ENCODE measurements at regions not wholly inside any gene's neighbourhood (a gene's known extent, or its start where the extent isn't known, plus 50 kb on each side); places are given as distances from the start of the nearest gene placed in this dataset.

DNA sequence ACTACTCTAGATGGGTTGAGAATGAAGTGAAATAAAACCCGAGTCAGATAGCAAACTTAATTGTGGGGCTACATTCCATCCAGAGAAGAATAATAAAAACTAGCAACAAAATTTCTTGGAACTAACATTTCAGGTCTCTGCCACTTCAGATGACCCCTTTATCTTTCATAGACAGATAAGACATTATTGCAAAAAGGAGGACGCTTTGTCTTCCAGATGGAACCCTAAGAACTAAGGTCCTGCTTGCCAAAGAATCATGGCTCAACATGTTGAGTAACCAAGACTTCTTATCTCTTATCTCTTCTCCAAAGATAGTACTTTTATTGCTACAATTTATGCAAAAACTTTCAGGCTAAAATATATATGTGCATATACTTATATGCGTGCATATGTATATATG is 221.1 kb upstream of the PREP start:
- DNase-seq (no peak), ATAC-seq (ENCODE audit: low read depth) (no peak)
- H3K36me3 Mint-ChIP-seq, result peaks cover 2% of the 10 kb centered on the region
- peaks cover 18% of the 10 kb centered on the region for H3K4me1 Mint-ChIP-seq
- peaks cover 10% of the 10 kb centered on the region for H3K27me3 Mint-ChIP-seq
- no peaks in the 10 kb centered on the region for H3K9me3 Mint-ChIP-seq
- H3K4me3 Mint-ChIP-seq, result no peak overlapping the region
- POLR2A ChIA-PET, result no interaction called here
- H3K27ac Mint-ChIP-seq, result no peak overlapping the region

DNA sequence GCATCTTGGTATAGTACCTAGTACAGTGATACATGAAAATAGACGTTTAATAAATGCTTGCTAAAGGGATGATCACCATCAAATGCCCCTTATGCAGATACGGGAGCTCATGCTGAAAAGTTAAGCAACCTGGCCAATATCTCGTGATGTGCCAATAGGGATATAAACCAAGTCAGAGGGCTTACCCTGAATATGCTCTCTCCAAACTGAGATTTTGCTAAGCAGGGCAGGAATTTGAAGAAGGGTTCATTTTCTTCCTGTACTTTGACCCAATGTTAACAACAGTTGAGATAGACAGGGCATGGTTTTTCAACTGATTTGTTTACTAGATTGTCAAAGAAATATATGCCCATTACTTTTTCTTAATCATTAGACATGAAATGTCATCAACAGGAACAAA is 219.3 kb upstream of the PREP start:
- ATAC-seq (ENCODE audit: low read depth) (no peak), DNase-seq (no peak)
- Mint-ChIP-seq H3K36me3 (peaks cover 2% of the 10 kb centered on the region), H3K9me3 (no peaks in the 10 kb centered on the region), H3K27ac (no peak overlapping the region), H3K4me3 (no peak overlapping the region), H3K4me1 (peaks cover 14% of the 10 kb centered on the region), H3K27me3 (peaks cover 11% of the 10 kb centered on the region)
- POLR2A ChIA-PET, result no interaction called here

DNA sequence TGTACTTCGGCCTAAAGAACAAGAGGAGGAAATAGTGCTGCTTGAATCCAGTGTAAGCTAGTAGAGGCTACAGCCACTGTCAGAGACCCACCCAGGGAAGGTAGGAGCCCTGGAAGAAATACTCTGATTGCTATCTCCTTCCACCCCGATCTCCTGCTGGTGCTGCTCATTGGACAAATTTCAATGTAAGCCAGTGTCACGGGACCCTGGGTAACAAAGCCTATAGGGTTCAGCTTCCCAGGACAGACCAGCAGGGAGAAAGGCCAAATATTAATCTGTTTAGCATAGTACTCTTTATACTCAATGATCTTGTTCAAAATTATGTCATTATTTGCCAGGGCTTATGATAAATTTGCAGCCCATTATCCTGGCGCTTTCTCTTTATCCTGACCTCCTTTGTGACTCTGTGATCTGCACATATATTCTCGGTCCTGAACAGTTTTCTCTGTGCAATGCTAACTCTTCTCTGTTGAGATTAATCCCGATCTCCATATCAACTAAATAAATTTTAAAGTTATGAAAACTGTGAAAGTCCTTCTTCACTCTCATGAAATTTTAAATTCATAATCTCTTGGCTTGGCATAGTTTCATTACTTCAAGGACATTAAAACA is 218.8 kb upstream of the PREP start:
- POLR2A ChIA-PET, result no interaction called here
- ATAC-seq (ENCODE audit: low read depth) (no peak), DNase-seq (no peak)
- no peak overlapping the region for H3K27ac Mint-ChIP-seq
- peaks cover 15% of the 10 kb centered on the region for H3K27me3 Mint-ChIP-seq
- no peak overlapping the region for H3K4me3 Mint-ChIP-seq
- no peaks in the 10 kb centered on the region for H3K9me3 Mint-ChIP-seq
- H3K4me1 Mint-ChIP-seq, result peaks cover 13% of the 10 kb centered on the region
- H3K36me3 Mint-ChIP-seq, result peaks cover 2% of the 10 kb centered on the region

DNA sequence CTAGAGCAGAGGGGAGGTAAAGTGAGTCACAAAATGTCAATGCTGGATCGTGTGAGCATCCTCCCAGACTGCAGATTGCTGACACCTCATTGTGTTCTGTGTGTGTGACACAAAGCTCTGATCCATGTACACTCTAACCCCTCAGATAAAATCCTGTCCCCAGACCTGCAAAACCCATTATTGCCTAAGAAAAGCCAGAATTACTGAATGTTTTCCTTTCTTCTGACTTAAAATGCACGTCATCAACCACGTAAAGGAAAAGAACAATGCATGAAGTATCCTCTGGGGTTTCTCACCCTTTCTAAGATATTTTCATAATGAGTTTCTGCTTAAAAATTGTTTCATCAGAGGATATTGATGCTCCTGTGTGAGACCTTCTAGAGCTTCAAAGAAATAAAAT is 218.0 kb upstream of the PREP start:
- peak overlapping the region; percentile 54 for H3K27ac Mint-ChIP-seq

DNA sequence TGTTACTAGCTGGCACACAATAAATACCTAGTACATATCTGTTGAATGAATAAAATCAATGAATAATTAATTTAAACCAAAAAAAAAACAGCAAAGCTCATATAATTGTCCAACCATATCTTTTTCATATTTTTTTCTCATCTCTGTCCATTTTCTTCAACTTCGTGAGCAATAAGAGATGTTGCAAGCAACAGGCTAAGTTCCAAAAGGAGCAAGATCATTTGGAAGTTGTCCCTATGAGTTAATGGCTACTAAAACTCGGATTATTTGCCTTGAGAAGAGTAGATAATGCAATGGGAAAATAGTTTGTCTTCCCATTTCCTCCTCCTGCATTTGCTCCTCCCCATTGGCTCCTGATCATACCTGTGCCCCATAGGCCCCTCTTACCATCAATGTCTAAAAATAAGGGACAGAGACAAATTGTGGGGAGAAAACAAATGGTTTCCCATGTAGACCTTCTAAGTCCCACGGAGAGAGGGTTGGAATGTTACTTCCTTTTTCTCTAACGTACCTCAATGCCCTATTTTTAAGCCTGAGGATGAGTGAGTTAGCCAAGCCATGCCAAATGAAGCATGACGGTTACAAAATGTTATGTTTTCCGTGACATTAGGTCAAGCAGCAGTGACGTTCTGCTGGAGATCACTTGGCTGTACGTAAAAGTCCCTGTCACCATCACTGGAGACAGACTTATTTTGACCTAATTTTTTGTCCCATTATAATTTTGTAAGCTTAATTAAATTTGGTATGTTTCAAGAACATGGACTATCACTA is 217.3 kb upstream of the PREP start:
- Mint-ChIP-seq H3K4me1 (peaks cover 9% of the 10 kb centered on the region), H3K27ac (no peak overlapping the region), H3K36me3 (no peaks in the 10 kb centered on the region), H3K9me3 (peaks cover 2% of the 10 kb centered on the region), H3K27me3 (peaks cover 17% of the 10 kb centered on the region), H3K4me3 (no peak overlapping the region)
- POLR2A ChIA-PET, result no interaction called here
- ATAC-seq (ENCODE audit: low read depth) (no peak), DNase-seq (no peak)

More for the DNA sequence above, 218.0 kb upstream of the PREP start:
- DNase-seq, result no peak
- POLR2A ChIA-PET, result no interaction called here
- no peaks in the 10 kb centered on the region for H3K9me3 Mint-ChIP-seq
- H3K4me3 Mint-ChIP-seq, result no peak overlapping the region
- peaks cover 9% of the 10 kb centered on the region for H3K4me1 Mint-ChIP-seq
- H3K36me3 Mint-ChIP-seq, result no peaks in the 10 kb centered on the region
- peaks cover 17% of the 10 kb centered on the region for H3K27me3 Mint-ChIP-seq
- peak; percentile 47 for ATAC-seq (ENCODE audit: low read depth)

DNA sequence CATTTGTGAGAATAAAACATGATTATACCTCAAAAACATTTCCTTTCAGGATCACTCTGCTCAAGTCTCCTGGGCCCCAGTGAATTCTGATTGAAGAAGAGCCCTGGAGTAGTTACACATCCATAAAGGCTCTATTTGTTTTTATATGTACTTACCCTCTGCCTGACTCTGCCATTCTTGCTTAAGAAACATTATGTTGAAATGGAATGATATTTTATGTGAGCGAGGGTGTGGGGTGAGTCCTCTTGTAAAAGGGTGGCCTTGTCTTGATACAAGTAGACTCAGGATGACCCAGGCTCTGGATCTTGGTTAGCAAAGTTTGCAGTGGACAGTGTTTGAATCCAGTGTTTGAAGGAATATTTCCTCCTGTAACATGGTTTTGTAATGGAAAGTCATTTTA is 215.4 kb upstream of the PREP start:
- DNase-seq (no peak), ATAC-seq (ENCODE audit: low read depth) (no peak)
- no peak overlapping the region for H3K4me3 Mint-ChIP-seq
- H3K27me3 Mint-ChIP-seq, result peaks cover 8% of the 10 kb centered on the region
- no peaks in the 10 kb centered on the region for H3K36me3 Mint-ChIP-seq
- H3K4me1 Mint-ChIP-seq, result peaks cover 9% of the 10 kb centered on the region
- peaks cover 7% of the 10 kb centered on the region for H3K9me3 Mint-ChIP-seq
- H3K27ac Mint-ChIP-seq, result no peak overlapping the region
- POLR2A ChIA-PET, result no interaction called here

DNA sequence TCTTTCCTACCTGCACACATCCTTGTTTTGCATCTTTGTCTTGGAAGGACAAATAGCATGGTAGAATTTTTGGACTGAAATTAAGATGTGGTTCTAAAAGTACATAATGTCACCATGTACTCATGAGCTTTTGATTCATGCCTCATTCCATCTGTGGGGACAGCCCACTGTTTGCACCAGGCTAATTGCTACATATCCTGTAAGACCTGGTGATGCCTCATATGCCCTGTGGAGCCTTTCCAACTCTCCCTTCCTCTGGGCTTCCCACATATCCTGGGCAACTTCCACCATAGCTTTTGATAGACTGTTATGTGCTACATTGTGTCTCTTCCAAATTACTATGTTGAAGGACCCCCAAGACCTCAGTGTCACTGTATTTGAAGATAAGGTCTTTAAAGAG is 213.6 kb upstream of the PREP start:
- H3K9me3 Mint-ChIP-seq, result peaks cover 7% of the 10 kb centered on the region
- H3K27ac Mint-ChIP-seq, result no peak overlapping the region
- no peak for ATAC-seq (ENCODE audit: low read depth)
- no peak for DNase-seq
- H3K27me3 Mint-ChIP-seq, result peaks cover 9% of the 10 kb centered on the region
- no peak overlapping the region for H3K4me3 Mint-ChIP-seq
- peaks cover 5% of the 10 kb centered on the region for H3K4me1 Mint-ChIP-seq
- POLR2A ChIA-PET, result no interaction called here
- no peaks in the 10 kb centered on the region for H3K36me3 Mint-ChIP-seq

DNA sequence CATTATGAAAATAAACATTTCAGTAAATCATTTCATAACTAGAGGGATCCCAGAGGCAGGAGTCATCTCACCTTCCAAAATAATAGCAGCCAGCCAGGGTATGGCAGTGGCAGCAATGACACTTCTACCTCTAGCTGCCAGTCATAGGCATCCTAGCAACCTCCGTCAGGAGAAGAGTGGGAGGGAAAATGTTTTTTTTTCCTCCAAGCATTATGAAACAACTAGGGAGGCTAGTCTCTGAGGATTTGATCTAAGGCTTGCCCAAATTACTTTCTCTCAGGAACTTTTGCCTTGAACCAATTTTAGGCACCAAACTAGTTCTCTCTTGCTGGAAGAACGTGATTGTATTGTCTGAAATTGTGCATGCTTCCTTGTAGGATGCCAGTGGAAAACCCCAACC is 208.7 kb upstream of the PREP start:
- no peak overlapping the region for H3K4me3 Mint-ChIP-seq
- peaks cover 5% of the 10 kb centered on the region for H3K4me1 Mint-ChIP-seq
- peaks cover 23% of the 10 kb centered on the region for H3K27me3 Mint-ChIP-seq
- no peaks in the 10 kb centered on the region for H3K36me3 Mint-ChIP-seq
- peaks cover 7% of the 10 kb centered on the region for H3K9me3 Mint-ChIP-seq
- POLR2A ChIA-PET, result no interaction called here
- ATAC-seq (ENCODE audit: low read depth) (no peak), DNase-seq (no peak)
- no peak overlapping the region for H3K27ac Mint-ChIP-seq

DNA sequence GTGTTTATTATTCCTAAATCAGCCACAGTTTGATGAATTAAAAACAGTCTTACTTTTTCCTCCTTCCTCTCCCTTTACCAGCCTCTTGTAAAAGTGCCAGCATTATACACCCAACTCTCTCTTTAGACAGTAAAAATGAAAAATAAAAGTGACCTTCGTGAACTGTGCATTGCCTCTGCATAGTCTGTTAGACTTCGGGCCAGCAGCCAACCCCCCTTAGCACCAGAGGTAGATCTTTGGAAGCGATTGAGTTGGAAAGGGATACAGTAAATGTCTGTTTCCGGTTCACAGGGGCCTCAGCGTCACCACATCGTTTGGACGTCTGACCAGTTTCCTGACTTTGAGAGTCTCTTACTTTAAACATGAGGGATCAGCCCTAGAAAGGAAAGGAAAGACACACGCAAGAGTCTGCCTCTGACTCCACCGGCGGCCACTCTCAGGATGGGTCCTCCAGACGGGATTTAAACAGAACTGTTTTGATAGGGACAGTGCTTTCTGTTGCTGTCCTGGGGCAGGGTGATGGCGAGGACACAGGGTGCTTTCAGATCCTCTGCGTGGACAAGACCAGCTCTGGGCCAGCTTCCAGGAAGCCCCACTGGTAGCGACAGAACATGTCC is 206.6 kb upstream of the PREP start:
- Mint-ChIP-seq H3K9me3 (peaks cover 2% of the 10 kb centered on the region), H3K36me3 (no peaks in the 10 kb centered on the region), H3K4me3 (no peak overlapping the region), H3K4me1 (peaks cover 5% of the 10 kb centered on the region), H3K27me3 (peaks cover 25% of the 10 kb centered on the region), H3K27ac (no peak overlapping the region)
- DNase-seq (no peak), ATAC-seq (ENCODE audit: low read depth) (no peak)
- POLR2A ChIA-PET, result no interaction called here

DNA sequence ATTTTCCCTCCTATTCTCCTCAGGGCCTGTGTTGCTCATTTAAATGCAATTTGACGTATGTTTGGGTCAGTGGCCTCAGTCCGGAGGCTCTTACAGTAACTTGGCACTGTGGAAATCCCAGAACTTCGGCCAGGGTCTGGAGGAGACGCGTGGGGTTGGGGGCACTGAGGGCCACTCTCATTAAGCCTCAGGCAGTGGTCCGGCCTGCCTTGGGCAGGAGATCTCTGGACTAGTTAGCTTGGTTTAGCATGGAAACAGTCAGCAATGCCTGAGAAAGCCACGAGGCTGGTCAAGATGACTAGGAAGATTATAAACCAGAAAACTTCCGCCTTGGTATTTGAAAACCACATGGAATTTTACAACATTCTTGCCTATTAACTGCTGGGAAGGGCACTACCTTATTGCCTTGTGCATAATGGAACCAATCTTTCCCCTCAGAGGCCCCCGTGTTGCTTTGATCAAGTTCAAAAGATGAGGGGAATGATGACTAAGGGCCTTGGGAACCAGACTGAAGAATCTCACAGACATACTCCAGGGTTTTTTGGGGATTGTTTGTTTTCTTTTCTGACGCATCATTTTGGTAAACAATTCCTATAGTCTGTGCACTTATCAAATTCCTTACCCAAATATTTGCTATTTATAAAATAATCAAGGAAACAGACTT is 206.0 kb upstream of the PREP start:
- Mint-ChIP-seq H3K4me3 (no peak overlapping the region), H3K27me3 (peaks cover 25% of the 10 kb centered on the region), H3K27ac (no peak overlapping the region), H3K36me3 (no peaks in the 10 kb centered on the region), H3K4me1 (peaks cover 5% of the 10 kb centered on the region), H3K9me3 (no peaks in the 10 kb centered on the region)
- no peak for ATAC-seq (ENCODE audit: low read depth)
- no peak for DNase-seq
- POLR2A ChIA-PET, result no interaction called here

DNA sequence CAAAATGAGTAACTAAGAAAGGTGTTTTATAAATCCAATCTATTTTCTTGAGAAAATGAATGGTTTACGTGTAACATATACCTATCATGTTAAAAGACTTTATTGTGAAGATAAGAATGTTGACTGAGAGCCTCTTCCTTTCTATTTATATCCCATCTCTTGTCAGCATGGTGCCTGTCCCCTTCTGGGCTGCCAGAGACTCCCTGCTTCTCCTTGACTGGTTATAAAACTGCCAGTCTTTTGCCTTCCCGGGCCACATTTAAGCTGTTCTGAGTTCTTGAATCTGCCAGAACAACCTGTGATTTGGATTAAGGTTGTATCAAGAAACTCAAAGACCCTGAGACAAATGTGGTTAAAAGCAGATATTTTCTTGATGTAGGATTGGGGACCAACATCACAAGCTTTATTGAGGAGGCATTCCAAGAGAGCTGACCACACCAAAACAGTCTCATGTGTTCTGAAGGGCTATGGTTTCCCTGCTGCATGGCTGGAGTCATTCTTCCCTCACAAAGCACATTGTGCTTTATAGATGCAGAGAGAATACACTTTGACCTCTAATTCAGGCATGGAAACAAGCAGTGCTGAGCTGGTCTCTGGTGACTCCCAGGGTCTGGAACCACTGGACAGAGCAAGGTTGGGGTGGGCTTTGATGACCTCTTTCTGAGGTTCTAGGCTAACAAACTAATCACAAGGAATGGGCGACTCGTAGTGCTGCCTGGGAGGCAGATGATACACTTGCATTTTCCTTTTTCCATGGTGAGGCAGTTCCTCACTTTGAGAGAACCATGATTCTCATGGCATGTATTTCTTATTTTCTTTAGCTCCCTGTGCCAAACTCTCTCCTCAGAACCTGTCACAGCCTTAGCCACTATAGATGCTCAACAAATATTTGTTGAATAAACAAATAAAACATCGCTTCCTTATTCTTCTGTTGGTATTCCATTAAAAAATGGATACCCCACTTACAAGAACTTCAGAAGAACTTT is 205.0 kb upstream of the PREP start:
- no peak overlapping the region for H3K27ac Mint-ChIP-seq
- peaks cover 27% of the 10 kb centered on the region for H3K27me3 Mint-ChIP-seq
- no peak for ATAC-seq (ENCODE audit: low read depth)
- H3K9me3 Mint-ChIP-seq, result no peaks in the 10 kb centered on the region
- H3K4me3 Mint-ChIP-seq, result no peak overlapping the region
- H3K4me1 Mint-ChIP-seq, result peaks cover 5% of the 10 kb centered on the region
- POLR2A ChIA-PET, result no interaction called here
- no peaks in the 10 kb centered on the region for H3K36me3 Mint-ChIP-seq
- no peak for DNase-seq

DNA sequence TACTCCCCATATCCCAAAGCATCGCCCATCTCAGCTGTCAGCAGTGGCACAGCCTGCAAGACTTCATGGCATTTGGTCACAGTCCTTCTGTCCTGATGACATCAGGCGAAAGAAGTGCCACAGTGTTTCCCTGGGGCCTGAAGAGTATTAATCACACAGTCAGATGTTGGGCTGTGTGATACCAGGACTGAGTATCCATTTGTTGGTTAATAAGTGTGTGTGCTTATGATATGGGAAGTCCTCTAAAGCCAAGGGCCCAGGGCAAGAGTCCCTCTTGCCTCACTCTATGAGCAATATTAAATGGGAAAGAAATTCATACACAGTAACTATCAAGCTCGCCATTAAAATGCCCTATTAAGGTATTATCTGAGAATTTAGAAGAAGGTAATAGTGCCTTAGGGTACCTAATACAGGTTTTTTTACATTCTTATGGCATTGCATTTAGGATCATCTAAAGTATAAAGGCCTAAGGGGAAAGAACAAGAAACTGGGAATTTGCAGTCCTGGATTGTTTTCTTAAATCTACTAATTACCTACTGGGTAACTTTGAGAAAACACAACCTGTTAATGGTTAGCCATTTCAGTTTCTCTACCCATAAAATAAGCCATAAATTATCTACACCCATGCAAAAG is 204.1 kb upstream of the PREP start:
- Mint-ChIP-seq H3K27me3 (peaks cover 26% of the 10 kb centered on the region), H3K36me3 (no peaks in the 10 kb centered on the region), H3K4me1 (peaks cover 5% of the 10 kb centered on the region), H3K4me3 (no peak overlapping the region), H3K27ac (no peak overlapping the region), H3K9me3 (no peaks in the 10 kb centered on the region)
- DNase-seq (no peak), ATAC-seq (ENCODE audit: low read depth) (no peak)
- POLR2A ChIA-PET, result interaction anchor here (0.6 kb wide), 1 partner anchor 741 kb away, joined by 3 read pairs; no protein-coding TSS in a partner anchor

DNA sequence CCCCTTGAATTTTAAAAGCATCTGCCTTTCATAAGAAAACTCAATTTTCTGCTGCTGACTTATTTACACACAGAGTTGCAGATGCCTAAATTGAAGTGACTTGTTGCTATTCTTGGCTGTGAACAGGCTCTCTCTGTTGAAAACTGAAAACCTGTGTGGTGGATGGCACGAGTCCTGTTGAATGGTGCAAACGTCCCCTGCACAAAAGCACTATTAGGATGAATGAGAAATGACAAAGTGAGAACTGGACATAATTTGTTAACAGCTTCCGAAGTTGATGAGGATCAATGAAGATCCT is 201.7 kb upstream of the PREP start:
- peaks cover 1% of the 10 kb centered on the region for H3K36me3 Mint-ChIP-seq
- no peak overlapping the region for H3K27ac Mint-ChIP-seq
- ATAC-seq (ENCODE audit: low read depth), result no peak
- H3K4me1 Mint-ChIP-seq, result peaks cover 6% of the 10 kb centered on the region
- H3K9me3 Mint-ChIP-seq, result peaks cover 1% of the 10 kb centered on the region
- no peak for DNase-seq
- no peak overlapping the region for H3K4me3 Mint-ChIP-seq
- POLR2A ChIA-PET, result no interaction called here
- peaks cover 17% of the 10 kb centered on the region for H3K27me3 Mint-ChIP-seq
